Neural crest cell (in vitro differentiated cells): ENCODE measurements at regions not wholly inside any gene's neighbourhood (a gene's known extent, or its start where the extent isn't known, plus 50 kb on each side); places are given as distances from the start of the nearest gene placed in this dataset.

ENCODE experiments used
- DNase-seq: peaks from one replicate; pipeline ENCODE4 v3.0.0; 2021; ENCODE audit warnings: low read depth, mixed read lengths, low spot score
- H3K27ac Mint-ChIP-seq: one replicate; pipeline ENCODE4 v1.8.0; 2021; ENCODE audit warnings: mild to moderate bottlenecking, mixed read lengths; ENCODE audit not compliant: unreplicated experiment
- H3K27me3 Mint-ChIP-seq: 2 replicates; pipeline ENCODE4 v1.8.0; 2021; ENCODE audit warnings: low read depth, mild to moderate bottlenecking, mixed read lengths
- H3K36me3 Mint-ChIP-seq: 2 replicates; pipeline ENCODE4 v1.8.0; 2021; ENCODE audit warnings: low read depth, mild to moderate bottlenecking, mixed read lengths
- H3K4me1 Mint-ChIP-seq: 2 replicates; pipeline ENCODE4 v1.8.0; 2021; ENCODE audit warnings: mixed read lengths
- H3K4me3 Mint-ChIP-seq: one replicate; pipeline ENCODE4 v1.8.0; 2021; ENCODE audit warnings: mild to moderate bottlenecking, mixed read lengths
- H3K9me3 Mint-ChIP-seq: 2 replicates; pipeline ENCODE4 v1.8.0; 2021; ENCODE audit warnings: mixed read lengths
- CTCF ChIP-seq: fragments of 200-600 bp; sonication (generic); conservative IDR thresholded peaks from 2 replicates; pipeline ENCODE4 v1.5.0; 2021; ENCODE audit warnings: antibody characterized with exemption, mild to moderate bottlenecking

GRCh38 chr18:30903566-30903965 is 139.0 kb downstream of the DSC3 start:
- TF ChIP-seq CTCF, result no peak

GRCh38 chr18:30889519-30890301 is 152.8 kb downstream of the DSC3 start:
- no peaks in the 10 kb centered on the region for H3K4me1 Mint-ChIP-seq
- DNase-seq, result no peak
- H3K9me3 Mint-ChIP-seq, result no peaks in the 10 kb centered on the region
- no peak overlapping the region for H3K27ac Mint-ChIP-seq
- H3K27me3 Mint-ChIP-seq, result no peaks in the 10 kb centered on the region
- H3K36me3 Mint-ChIP-seq, result no peaks in the 10 kb centered on the region
- no peak overlapping the region for H3K4me3 Mint-ChIP-seq
- TF ChIP-seq CTCF, result peak; percentile 70

More at GRCh38 chr18:30903566-30903965, 139.0 kb downstream of the DSC3 start:
- Mint-ChIP-seq H3K36me3 (no peaks in the 10 kb centered on the region), H3K27ac (no peak overlapping the region), H3K27me3 (no peaks in the 10 kb centered on the region), H3K4me1 (no peaks in the 10 kb centered on the region), H3K4me3 (no peak overlapping the region), H3K9me3 (peaks cover 4% of the 10 kb centered on the region)
- DNase-seq, result no peak

- H3K27ac Mint-ChIP-seq, result no peak overlapping the region
- H3K36me3 Mint-ChIP-seq, result no peaks in the 10 kb centered on the region
- H3K4me1 Mint-ChIP-seq, result no peaks in the 10 kb centered on the region
- DNase-seq, result no peak
- no peak overlapping the region for H3K4me3 Mint-ChIP-seq
- no peak for TF ChIP-seq CTCF
- no peaks in the 10 kb centered on the region for H3K27me3 Mint-ChIP-seq
- H3K9me3 Mint-ChIP-seq, result no peaks in the 10 kb centered on the region
Measured at GRCh38 chr18:30888344-30888743, 154.2 kb downstream of the DSC3 start.

- H3K4me1 Mint-ChIP-seq, result no peaks in the 10 kb centered on the region
- H3K36me3 Mint-ChIP-seq, result no peaks in the 10 kb centered on the region
- no peak for DNase-seq
- TF ChIP-seq CTCF, result no peak
- no peaks in the 10 kb centered on the region for H3K27me3 Mint-ChIP-seq
- H3K27ac Mint-ChIP-seq, result no peak overlapping the region
- no peak overlapping the region for H3K4me3 Mint-ChIP-seq
- no peaks in the 10 kb centered on the region for H3K9me3 Mint-ChIP-seq
Measured at GRCh38 chr18:30886998-30887397, 155.5 kb downstream of the DSC3 start.

- H3K36me3 Mint-ChIP-seq, result peaks cover 2% of the 10 kb centered on the region
- TF ChIP-seq CTCF, result no peak
- H3K9me3 Mint-ChIP-seq, result peaks cover 8% of the 10 kb centered on the region
- DNase-seq, result no peak
- H3K27ac Mint-ChIP-seq, result no peak overlapping the region
- no peak overlapping the region for H3K4me3 Mint-ChIP-seq
- no peaks in the 10 kb centered on the region for H3K4me1 Mint-ChIP-seq
- no peaks in the 10 kb centered on the region for H3K27me3 Mint-ChIP-seq
Measured at GRCh38 chr18:30870466-30870865, 172.1 kb downstream of the DSC3 start.
